Dendritic cell treated with granulocyte-macrophage colony-stimulating factor and Interleukin-4, amounts not matched to agents 40 ng/mL and 50 ng/mL, for 4 days (primary cell): ENCODE measurements at regions not wholly inside any gene's neighbourhood (a gene's known extent, or its start where the extent isn't known, plus 50 kb on each side); places are given as distances from the start of the nearest gene placed in this dataset.
A peak's percentile ranks its signal among the peaks of the same experiment; 100 is the strongest.

Source experiments
- H3K27ac Mint-ChIP-seq: one replicate; pipeline ENCODE4 v1.8.0; 2022; ENCODE audit warnings: mild to moderate bottlenecking, mixed read lengths
- H3K27me3 Mint-ChIP-seq: one replicate; pipeline ENCODE4 v1.8.0; 2022; ENCODE audit warnings: mild to moderate bottlenecking, mixed read lengths
- H3K36me3 Mint-ChIP-seq: one replicate; pipeline ENCODE4 v1.8.0; 2022; ENCODE audit warnings: low read depth, mixed read lengths
- H3K4me1 Mint-ChIP-seq: one replicate; pipeline ENCODE4 v1.8.0; 2022; ENCODE audit warnings: low read depth, mixed read lengths
- H3K4me3 Mint-ChIP-seq: one replicate; pipeline ENCODE4 v1.8.0; 2022; ENCODE audit warnings: mild to moderate bottlenecking, moderate library complexity, mixed read lengths
- H3K9me3 Mint-ChIP-seq: one replicate; pipeline ENCODE4 v1.8.0; 2022; ENCODE audit warnings: mixed read lengths
- intact Hi-C: fragments of 100-400 bp; cut with micrococcal nuclease; formaldehyde crosslinking; loops from one replicate; pipeline ENCODE4 v1.15.0; 2022

DNA sequence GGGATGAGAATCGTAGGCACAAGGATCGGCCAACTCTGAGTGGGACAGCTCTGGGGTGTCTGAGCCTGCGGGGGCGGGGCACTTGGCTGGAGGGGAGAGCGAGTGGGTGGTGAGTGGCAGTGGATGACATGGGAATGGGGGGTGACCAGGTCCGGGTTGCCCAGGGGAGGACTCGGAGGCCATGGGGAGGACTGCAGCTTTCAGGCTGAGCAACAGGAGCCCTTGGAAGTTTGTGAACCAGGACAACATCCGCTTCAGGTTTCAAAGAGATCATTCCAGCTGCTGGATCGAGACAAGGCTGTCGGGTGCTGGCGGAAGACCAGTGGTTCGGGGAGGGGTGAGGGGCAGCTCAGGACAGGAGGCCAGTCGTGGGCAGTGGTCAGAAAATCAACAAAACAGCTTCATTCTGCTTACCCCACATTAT, 124.4 kb upstream of the IRF2BP2 start:
- Mint-ChIP-seq H3K9me3 (no peaks in the 10 kb centered on the region), H3K27ac (peak overlapping the region; percentile 81), H3K36me3 (no peaks in the 10 kb centered on the region), H3K4me1 (peaks cover 66% of the 10 kb centered on the region), H3K27me3 (no peaks in the 10 kb centered on the region), H3K4me3 (no peak overlapping the region)
- intact Hi-C loops = no loop called here

DNA sequence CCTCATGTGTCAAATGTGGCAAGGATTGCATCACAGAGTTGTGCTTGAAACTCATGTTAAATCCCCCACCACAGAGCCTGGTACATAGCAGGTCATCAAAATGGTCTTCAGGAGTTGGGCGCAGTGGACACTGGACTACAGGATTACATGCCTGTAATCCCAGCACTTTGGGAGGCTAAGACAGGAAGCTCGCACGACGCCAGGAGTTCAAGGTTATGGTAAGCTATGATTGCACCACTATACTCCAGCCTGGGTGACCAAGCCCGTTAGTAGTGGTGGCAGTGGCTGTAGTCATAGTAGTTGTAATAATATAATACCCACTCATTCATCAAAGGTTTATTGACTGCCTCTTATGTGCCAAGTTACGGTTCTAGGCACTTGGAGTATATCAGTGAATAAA, 123.4 kb upstream of the IRF2BP2 start:
- no peaks in the 10 kb centered on the region for H3K9me3 Mint-ChIP-seq
- intact Hi-C loops = no loop called here
- H3K4me1 Mint-ChIP-seq = peaks cover 76% of the 10 kb centered on the region
- no peaks in the 10 kb centered on the region for H3K36me3 Mint-ChIP-seq
- no peak overlapping the region for H3K27ac Mint-ChIP-seq
- H3K4me3 Mint-ChIP-seq = no peak overlapping the region
- H3K27me3 Mint-ChIP-seq = no peaks in the 10 kb centered on the region

DNA sequence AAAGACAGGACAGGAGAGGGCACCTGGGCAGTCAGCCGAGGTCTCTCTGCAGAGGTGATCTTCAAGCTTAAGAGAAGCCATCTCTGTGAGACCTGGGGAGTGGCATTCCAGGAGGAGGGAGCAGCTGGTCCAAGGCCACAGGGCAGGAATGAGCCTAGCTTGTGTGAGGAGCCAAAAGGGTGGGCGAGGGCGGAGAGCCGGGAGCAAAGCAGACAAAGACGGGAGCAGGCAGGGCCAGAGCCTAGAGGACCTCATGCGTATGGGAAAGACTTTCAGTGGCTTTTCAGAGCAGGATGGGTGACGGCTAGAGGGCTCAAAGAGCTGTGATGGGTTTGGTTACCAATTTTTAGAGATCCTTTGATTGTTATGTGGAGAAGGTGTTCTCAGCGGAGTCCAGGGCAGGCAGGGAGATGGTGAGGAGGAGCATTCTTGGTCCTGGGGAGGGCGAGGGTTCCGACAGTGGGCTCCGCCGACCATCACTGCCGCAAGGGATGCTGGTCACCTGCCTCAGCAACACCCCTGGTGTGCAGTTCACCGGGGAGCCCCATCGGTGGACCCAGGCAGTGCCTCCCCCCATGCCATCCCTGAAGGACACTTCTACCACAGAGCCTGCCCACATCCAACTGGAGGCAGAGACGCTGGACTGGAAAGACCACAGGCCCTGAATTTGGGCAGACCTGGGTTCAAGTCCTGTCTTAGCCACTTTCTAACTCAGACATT, 122.9 kb upstream of the IRF2BP2 start:
- Mint-ChIP-seq H3K4me3 (no peak overlapping the region), H3K9me3 (no peaks in the 10 kb centered on the region), H3K27ac (peak overlapping the region; percentile 99), H3K36me3 (no peaks in the 10 kb centered on the region), H3K27me3 (no peaks in the 10 kb centered on the region), H3K4me1 (peaks cover 76% of the 10 kb centered on the region)
- intact Hi-C loops = no loop called here

DNA sequence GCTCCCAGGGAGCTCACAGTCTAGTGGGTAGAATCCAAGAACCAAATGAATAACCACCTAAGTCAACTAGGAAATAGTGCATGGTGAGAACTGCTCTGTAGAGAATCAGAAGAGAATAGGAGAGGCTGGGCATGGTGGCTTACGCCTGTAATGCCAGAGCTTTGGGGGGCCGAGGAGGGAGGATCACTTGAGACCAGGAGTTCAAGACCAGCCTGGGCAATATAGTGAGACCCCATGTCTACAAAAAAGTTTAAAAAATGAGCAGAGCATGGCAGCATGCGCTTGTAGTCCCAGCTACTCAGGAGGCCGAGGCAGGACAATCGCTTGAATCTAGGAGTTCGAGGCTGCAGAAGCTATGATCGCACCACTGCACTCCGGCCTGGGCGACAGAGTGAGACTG, 122.3 kb upstream of the IRF2BP2 start:
- H3K4me3 Mint-ChIP-seq = no peak overlapping the region
- no peaks in the 10 kb centered on the region for H3K27me3 Mint-ChIP-seq

DNA sequence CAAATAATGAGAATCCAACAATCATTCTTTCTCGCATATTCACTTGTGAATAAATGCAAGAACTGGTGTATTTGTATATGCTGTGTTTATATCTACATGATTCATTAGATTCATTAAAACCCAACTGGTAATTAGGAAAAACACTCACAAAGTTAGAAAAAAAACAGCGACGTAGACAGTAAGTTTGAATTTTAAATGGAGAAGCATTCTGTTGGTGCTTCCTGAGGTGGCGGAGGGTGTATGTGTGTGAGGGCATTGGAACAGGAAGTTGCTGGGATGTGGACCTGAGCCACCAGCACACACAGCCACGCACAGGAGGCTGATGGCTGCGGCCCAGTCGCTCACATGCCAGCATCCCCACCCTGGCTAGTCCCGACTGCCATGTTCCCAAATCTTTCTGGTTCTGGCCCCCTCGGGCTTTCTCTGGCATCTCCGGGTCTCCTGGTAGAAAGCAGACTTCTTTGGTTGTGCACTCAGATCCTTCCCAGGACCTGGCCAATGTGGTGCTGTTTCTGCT, 121.6 kb upstream of the IRF2BP2 start:
- no peak overlapping the region for H3K4me3 Mint-ChIP-seq
- H3K27me3 Mint-ChIP-seq = no peaks in the 10 kb centered on the region
- no peaks in the 10 kb centered on the region for H3K36me3 Mint-ChIP-seq
- H3K9me3 Mint-ChIP-seq = no peaks in the 10 kb centered on the region
- H3K4me1 Mint-ChIP-seq = peaks cover 85% of the 10 kb centered on the region
- H3K27ac Mint-ChIP-seq = peak overlapping the region; percentile 99
- intact Hi-C loops = loop anchor here (2.0 kb wide), 1 partner anchor 37 kb away; no protein-coding TSS in a partner anchor

More for the DNA sequence above, 122.3 kb upstream of the IRF2BP2 start:
- Mint-ChIP-seq H3K9me3 (no peaks in the 10 kb centered on the region), H3K27ac (peak overlapping the region; percentile 99), H3K4me1 (peaks cover 79% of the 10 kb centered on the region), H3K36me3 (no peaks in the 10 kb centered on the region)
- intact Hi-C loops = no loop called here

DNA sequence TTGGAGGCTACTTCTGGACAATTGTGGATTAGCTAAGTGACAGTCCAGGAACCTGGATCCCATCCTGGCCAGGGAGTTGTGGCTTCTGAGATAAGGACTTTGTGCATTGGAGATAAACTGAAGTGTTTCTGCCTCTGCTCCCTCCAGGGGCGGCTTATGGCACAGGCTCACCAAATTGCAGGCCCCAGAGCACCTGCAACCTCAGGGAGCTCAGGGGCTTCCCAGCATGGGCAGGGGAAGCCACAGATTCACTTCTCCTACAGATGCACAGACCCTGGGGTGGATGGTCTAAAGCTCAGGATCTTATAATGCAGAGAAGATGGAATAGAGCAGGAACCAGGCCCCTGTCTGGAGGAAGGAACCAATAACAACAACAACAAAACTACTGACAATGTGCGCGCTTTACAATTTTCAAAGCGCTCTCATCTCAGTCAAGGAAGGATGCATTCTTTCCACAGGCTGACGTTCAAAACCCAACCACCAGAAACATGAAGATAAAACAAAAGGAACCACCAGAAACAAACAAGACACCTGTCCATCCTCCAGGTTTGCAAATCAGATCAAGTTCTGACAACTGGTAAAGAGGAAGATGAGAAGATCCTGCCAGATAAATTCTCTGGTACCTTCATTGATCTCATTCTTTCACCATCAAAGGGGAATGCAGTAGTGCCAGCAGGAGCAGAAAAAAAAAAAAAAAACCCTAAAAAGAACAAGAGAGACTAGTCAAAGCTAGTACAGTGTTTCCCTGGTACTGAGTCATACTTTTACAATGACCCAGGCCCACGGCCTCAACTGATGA, 121.0 kb upstream of the IRF2BP2 start:
- intact Hi-C loops = loop anchor here (2.0 kb wide), 1 partner anchor 38 kb away; no protein-coding TSS in a partner anchor
- Mint-ChIP-seq H3K4me3 (no peak overlapping the region), H3K9me3 (no peaks in the 10 kb centered on the region), H3K27me3 (no peaks in the 10 kb centered on the region), H3K27ac (peak overlapping the region; percentile 99), H3K36me3 (no peaks in the 10 kb centered on the region), H3K4me1 (peaks cover 89% of the 10 kb centered on the region)

DNA sequence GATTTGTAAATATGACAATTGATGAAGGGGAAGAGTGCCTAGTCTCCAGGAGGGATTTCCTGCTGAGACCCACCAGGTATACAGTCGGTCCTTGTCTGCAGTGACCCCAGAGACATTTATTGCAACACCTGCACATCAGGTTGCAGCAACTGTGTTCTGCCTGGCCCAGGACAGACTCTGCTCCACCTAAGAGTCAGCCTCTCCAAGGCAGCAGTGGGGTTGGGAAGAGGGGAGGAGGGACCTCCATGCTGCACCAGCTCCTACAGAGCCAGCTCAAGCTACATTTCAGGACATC, 120.4 kb upstream of the IRF2BP2 start:
- Mint-ChIP-seq H3K4me1 (peaks cover 89% of the 10 kb centered on the region), H3K4me3 (no peak overlapping the region), H3K27me3 (no peaks in the 10 kb centered on the region), H3K36me3 (no peaks in the 10 kb centered on the region), H3K27ac (peak overlapping the region; percentile 99), H3K9me3 (no peaks in the 10 kb centered on the region)
- intact Hi-C loops = loop anchor here (2.0 kb wide), 1 partner anchor 38 kb away; no protein-coding TSS in a partner anchor

DNA sequence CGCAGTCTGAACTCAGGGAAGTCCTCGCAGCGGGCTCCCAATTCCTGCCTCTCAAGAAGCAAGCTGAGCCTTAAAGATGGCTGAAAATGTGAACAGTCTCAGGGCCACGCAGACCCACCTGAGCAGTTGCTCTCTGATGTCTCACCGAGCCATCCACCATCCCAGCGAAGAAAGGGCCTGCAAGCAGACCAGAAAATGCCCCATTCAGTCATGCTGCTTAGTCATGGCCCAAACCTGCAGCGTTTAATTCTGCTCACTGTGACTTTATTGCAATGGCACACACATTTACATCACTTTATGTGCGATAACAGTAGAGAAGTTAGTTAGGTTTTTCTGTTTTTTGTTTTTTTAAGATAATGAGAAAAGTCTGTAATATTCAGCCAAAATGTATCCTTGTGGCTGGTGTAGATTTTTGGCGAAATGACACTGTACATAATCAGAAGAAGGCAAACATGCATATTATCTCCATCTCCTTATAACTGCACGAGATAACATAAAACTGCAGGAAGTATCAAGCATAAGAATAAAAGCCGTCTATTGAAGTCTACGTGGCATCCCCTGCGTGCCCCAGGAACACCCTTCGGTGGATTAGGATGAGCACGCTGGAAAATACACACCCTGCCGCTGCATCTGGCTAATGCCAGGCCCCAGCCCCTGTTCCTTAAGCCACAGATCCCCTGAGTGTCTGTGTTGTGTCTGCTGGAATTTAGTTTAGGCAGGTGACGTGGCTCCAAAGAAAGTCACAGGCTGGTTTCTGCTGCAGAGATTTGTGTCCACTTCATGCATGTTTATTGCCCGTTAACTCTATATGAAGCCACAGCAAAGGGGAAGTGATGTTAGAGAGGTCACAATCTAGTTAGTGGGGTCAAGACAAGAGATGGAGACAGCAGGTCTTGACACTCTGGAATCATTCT, 119.8 kb upstream of the IRF2BP2 start:
- Mint-ChIP-seq H3K36me3 (no peaks in the 10 kb centered on the region), H3K4me1 (peaks cover 89% of the 10 kb centered on the region), H3K27ac (peak overlapping the region; percentile 99), H3K4me3 (no peak overlapping the region), H3K27me3 (no peaks in the 10 kb centered on the region), H3K9me3 (no peaks in the 10 kb centered on the region)
- intact Hi-C loops = loop anchor here (2.0 to 5.0 kb wide), 2 partner anchors 39 to 232 kb away; no protein-coding TSS in a partner anchor

DNA sequence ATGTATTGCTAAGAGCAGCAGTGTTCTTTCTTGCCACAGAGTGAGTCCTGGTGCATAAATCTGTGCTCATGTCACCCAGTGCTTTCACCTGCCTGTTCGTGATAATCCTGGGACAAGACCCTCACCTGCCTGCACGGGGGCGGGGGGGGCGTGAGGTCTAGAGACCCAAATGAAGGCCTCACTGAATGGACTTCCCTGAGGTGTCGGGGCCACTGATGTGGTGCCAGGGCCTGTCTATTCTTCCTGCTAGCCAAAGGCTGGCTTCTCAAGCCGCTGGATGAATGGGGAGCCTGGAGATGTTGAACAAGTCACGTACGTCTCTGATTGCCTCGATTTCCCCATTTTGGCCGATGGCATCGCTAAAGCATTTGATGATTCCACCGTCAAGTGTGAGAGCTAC, 118.8 kb upstream of the IRF2BP2 start:
- Mint-ChIP-seq H3K27me3 (no peaks in the 10 kb centered on the region), H3K36me3 (no peaks in the 10 kb centered on the region), H3K4me1 (peaks cover 91% of the 10 kb centered on the region), H3K27ac (peak overlapping the region; percentile 99), H3K9me3 (no peaks in the 10 kb centered on the region), H3K4me3 (no peak overlapping the region)
- intact Hi-C loops = loop anchor here (5.0 kb wide), 1 partner anchor 234 kb away; no protein-coding TSS in a partner anchor

DNA sequence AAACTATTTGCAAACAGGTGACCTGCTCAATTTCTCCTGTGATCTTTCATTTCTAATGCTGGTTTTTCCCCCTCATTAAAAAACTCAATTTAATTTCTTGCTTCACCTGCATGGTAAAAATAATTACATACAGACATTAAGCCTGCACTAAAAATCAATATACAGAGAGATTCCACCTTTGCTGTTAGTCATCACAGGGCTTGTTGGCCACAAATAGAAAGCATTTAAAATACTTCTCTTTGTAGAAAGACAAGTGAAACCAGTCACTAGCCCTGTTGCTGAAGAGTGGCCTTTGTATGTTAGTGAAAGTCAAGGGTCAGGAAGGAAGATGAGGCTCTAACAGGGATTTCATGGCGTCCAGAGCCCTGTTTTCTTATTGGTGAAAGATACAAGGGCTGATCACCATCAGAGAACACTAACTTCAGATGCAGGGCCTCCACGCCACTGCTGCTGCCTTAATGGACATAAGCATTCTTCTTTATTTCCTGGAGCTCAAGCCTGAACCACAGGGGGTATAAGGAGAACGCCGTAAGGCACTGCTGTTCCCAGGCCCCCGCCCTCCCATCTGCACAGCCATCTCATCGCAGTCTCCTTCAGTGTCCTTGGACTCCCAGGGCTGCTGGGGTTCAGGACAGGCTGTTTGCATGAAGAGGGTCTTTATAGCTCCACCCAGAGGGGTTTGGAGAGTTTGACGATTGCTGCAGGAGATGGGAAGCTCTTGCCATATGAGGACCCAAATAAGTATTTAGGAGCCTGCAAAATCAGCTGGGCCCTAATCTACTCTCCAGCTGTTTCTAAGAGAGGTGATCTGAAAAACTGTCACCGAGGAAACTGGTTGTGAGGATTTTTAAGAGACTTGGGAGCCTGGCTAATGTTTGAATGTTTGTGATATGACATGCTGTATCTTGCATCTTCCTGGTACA, 117.3 kb upstream of the IRF2BP2 start:
- intact Hi-C loops = loop anchor here (5.0 kb wide), 1 partner anchor 235 kb away; no protein-coding TSS in a partner anchor
- Mint-ChIP-seq H3K4me3 (no peak overlapping the region), H3K27ac (peak overlapping the region; percentile 99), H3K4me1 (peaks cover 100% of the 10 kb centered on the region), H3K9me3 (no peaks in the 10 kb centered on the region), H3K36me3 (no peaks in the 10 kb centered on the region), H3K27me3 (no peaks in the 10 kb centered on the region)

DNA sequence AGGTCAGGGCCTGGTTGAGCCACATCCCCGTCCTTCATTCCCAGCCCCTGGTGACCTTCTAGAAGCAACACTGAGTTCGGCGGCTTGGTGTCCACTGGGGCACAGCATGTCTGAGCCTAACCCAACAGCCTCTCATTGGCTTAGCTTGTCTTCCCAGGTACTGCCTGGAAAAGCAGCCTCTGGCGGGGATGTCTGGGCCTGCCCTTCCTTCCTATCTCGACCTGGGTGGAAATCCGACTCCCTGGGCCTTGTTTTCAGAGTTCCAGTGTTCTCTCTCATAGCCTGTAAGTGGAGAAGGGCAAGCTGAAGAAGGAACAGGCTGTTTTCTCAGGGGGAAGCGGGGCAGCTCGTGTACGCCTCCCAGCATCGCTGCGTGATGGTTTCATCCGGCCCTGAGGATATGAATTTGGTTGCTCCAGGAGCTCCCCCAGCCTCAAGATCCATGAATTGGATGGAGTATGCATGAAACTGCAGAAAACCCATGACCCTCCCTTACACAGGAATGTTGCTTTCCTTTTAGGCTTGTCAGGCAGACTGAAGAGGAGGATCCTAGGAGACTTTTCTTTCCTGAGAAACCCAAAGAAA, 116.5 kb upstream of the IRF2BP2 start:
- Mint-ChIP-seq H3K9me3 (no peaks in the 10 kb centered on the region), H3K27me3 (no peaks in the 10 kb centered on the region), H3K27ac (peak overlapping the region; percentile 99), H3K4me3 (no peak overlapping the region), H3K36me3 (no peaks in the 10 kb centered on the region), H3K4me1 (peaks cover 100% of the 10 kb centered on the region)
- intact Hi-C loops = loop anchor here (5.0 kb wide), 1 partner anchor 236 kb away; no protein-coding TSS in a partner anchor
